H1 (cell line): ENCODE measurements at regions not wholly inside any gene's neighbourhood (a gene's known extent, or its start where the extent isn't known, plus 50 kb on each side); places are given as distances from the start of the nearest gene placed in this dataset.
A peak's percentile ranks its signal among the peaks of the same experiment; 100 is the strongest.

Source experiments
- CTCF ChIA-PET: fragments of 300-600 bp; sonication (Branson Sonifier 250); formaldehyde crosslinking; loops from one replicate; lab custom pipeline; 2021; ENCODE audit not compliant: partially characterized antibody; lab: Charles Lee
- POLR2A ChIA-PET: fragments of 300-600 bp; sonication (Branson Sonifier 250); formaldehyde crosslinking; loops from one replicate; lab custom pipeline; 2021; ENCODE audit warnings: inconsistent platforms; ENCODE audit not compliant: partially characterized antibody; lab: Charles Lee
- DNase-seq, 2 experiments: peaks; one replicate each; pipeline versions ENCODE4 v3.0.0 to v3.0.0-alpha.2; 2010 to 2022; ENCODE audit warnings: low spot score in 2 of 2, low read depth in 1 of 2, mixed read lengths in 1 of 2
- FAIRE-seq: peaks from 2 replicates; lab custom pipeline; 2011; peaks lifted over from hg19 to GRCh38; lab: Jason Lieb, UNC
- H2AFZ ChIP-seq: 2 replicates; pipeline ENCODE4 v1.8.1; 2012; ENCODE audit warnings: low read length, inconsistent platforms
- H2AK5ac ChIP-seq: 2 replicates; pipeline ENCODE4 v1.6.1; 2013; ENCODE audit warnings: low read depth, low read length
- H2BK120ac ChIP-seq: replicated peaks from 2 replicates; pipeline ENCODE3; 2013; ENCODE audit warnings: low read depth, low read length, inconsistent platforms
- H2BK12ac ChIP-seq: 2 replicates; pipeline ENCODE4 v1.6.1; 2013; ENCODE audit warnings: low read depth, low read length
- H2BK15ac ChIP-seq: 2 replicates; pipeline ENCODE4 v1.6.1; 2013; ENCODE audit warnings: low read length
- H2BK20ac ChIP-seq: 2 replicates; pipeline ENCODE4 v1.6.1; 2013; ENCODE audit warnings: low read length
- H2BK5ac ChIP-seq: 2 replicates; pipeline ENCODE4 v1.6.1; 2013; ENCODE audit warnings: low read depth, low read length
- H3K14ac ChIP-seq: 2 replicates; pipeline ENCODE4 v1.6.1; 2013; ENCODE audit warnings: inconsistent platforms; ENCODE audit not compliant: insufficient read length
- H3K18ac ChIP-seq: 2 replicates; pipeline ENCODE4 v1.6.1; 2013; ENCODE audit warnings: low read length; ENCODE audit errors: extremely low read depth
- H3K23ac ChIP-seq: 2 replicates; pipeline ENCODE4 v1.6.1; 2013; ENCODE audit warnings: inconsistent platforms; ENCODE audit not compliant: insufficient read length
- H3K23me2 ChIP-seq: 2 replicates; pipeline ENCODE4 v1.6.1; 2013; ENCODE audit warnings: low read depth, low read length
- H3K27ac ChIP-seq: 2 replicates; pipeline ENCODE4 v1.6.1; 2011; ENCODE audit warnings: low read depth, low read length, inconsistent platforms
- H3K27me3 ChIP-seq, 4 experiments: replicated peaks in 1 of 4; 1 replicate in 1 of 4; 2 replicates in 3 of 4; pipeline versions ENCODE4 v1.6.1 to v1.8.1; 2011 to 2013; ENCODE audit warnings: low read length in 3 of 4, mild to moderate bottlenecking in 3 of 4, inconsistent platforms in 2 of 4, mixed read lengths in 2 of 4, moderate library complexity in 1 of 4; ENCODE audit not compliant: control insufficient read depth in 3 of 4, insufficient read depth in 3 of 4; ENCODE audit errors: extremely low read depth in 1 of 4
- H3K36me3 ChIP-seq, 4 experiments: 2 replicates each; pipeline versions ENCODE4 v1.6.1 to v1.8.1; 2011 to 2013; ENCODE audit warnings: mild to moderate bottlenecking in 4 of 4, low read length in 3 of 4, moderate library complexity in 2 of 4, control low read depth in 1 of 4, inconsistent platforms in 1 of 4; ENCODE audit not compliant: insufficient read depth in 4 of 4, control insufficient read depth in 2 of 4
- H3K4ac ChIP-seq: replicated peaks from 2 replicates; pipeline ENCODE3; 2013; ENCODE audit warnings: low read length, low read depth, mixed read lengths, inconsistent platforms; ENCODE audit not compliant: insufficient read length
- H3K4me1 ChIP-seq, 4 experiments: replicated peaks in 1 of 4; 1 replicate in 1 of 4; 2 replicates in 3 of 4; pipeline versions ENCODE4 v1.6.1 to v1.8.1; 2011 to 2013; ENCODE audit warnings: low read length in 3 of 4, inconsistent platforms in 2 of 4, mixed read lengths in 1 of 4; ENCODE audit not compliant: insufficient read depth in 4 of 4, control insufficient read depth in 3 of 4
- H3K4me2 ChIP-seq, 2 experiments: 2 replicates each; pipeline versions ENCODE4 v1.6.1 to v1.8.1; 2011 to 2013; ENCODE audit warnings: low read depth in 2 of 2, low read length in 2 of 2, control low read depth in 1 of 2, inconsistent platforms in 1 of 2, mild to moderate bottlenecking in 1 of 2; ENCODE audit not compliant: insufficient read depth in 1 of 2
- H3K4me3 ChIP-seq, 4 experiments: fragments of 200-600, 300-600 bp in 1 of 4; sonication (generic), shearing (Covaris generic), sonication (Bioruptor Twin) in 1 of 4; 2 replicates each; pipeline versions ENCODE4 v1.5.1 to v1.8.1; 2011 to 2016; ENCODE audit warnings: low read length in 4 of 4, low read depth in 3 of 4, control low read depth in 2 of 4, inconsistent platforms in 2 of 4, mild to moderate bottlenecking in 2 of 4, mixed read lengths in 1 of 4, moderate library complexity in 1 of 4; ENCODE audit not compliant: insufficient read depth in 2 of 4; ENCODE audit errors: extremely low read depth in 1 of 4
- H3K56ac ChIP-seq: replicated peaks from 2 replicates; pipeline ENCODE3; 2013; ENCODE audit warnings: low read depth, mild to moderate bottlenecking, mixed read lengths, low read length, inconsistent platforms; ENCODE audit not compliant: insufficient read length
- H3K79me1 ChIP-seq: 2 replicates; pipeline ENCODE4 v1.6.1; 2013; ENCODE audit warnings: low read depth, low read length, control low read depth
- H3K79me2 ChIP-seq, 2 experiments: 2 replicates each; pipeline versions ENCODE4 v1.6.1 to v1.8.1; 2012 to 2013; ENCODE audit warnings: low read length in 2 of 2, mild to moderate bottlenecking in 2 of 2, inconsistent platforms in 1 of 2; ENCODE audit not compliant: insufficient read depth in 2 of 2, control insufficient read depth in 1 of 2
- H3K9ac ChIP-seq, 4 experiments: replicated peaks in 1 of 4; 1 replicate in 1 of 4; 2 replicates in 3 of 4; pipeline versions ENCODE4 v1.6.1 to v1.8.1; 2011 to 2013; ENCODE audit warnings: low read depth in 3 of 4, low read length in 3 of 4, control low read depth in 2 of 4, mild to moderate bottlenecking in 2 of 4, moderate library complexity in 2 of 4, inconsistent platforms in 1 of 4; ENCODE audit errors: extremely low read depth in 1 of 4
- H3K9me3 ChIP-seq, 2 experiments: 2 replicates each; pipeline versions ENCODE4 v1.6.1 to v1.8.1; 2012 to 2013; ENCODE audit warnings: mild to moderate bottlenecking in 2 of 2, moderate library complexity in 2 of 2, control low read depth in 1 of 2, inconsistent platforms in 1 of 2, low read depth in 1 of 2, low read length in 1 of 2, mixed read lengths in 1 of 2; ENCODE audit not compliant: insufficient read depth in 2 of 2
- H4K20me1 ChIP-seq, 2 experiments: replicated peaks in 1 of 2; 2 replicates each; pipeline versions ENCODE3 to v1.8.1; 2011 to 2013; ENCODE audit warnings: inconsistent platforms in 2 of 2, low read length in 2 of 2, mild to moderate bottlenecking in 1 of 2; ENCODE audit not compliant: insufficient read depth in 2 of 2, control insufficient read depth in 1 of 2
- H4K5ac ChIP-seq: 2 replicates; pipeline ENCODE4 v1.6.1; 2013; ENCODE audit warnings: low read length, low read depth, mixed read lengths, inconsistent platforms; ENCODE audit not compliant: insufficient read length
- H4K8ac ChIP-seq: 2 replicates; pipeline ENCODE4 v1.8.0; 2013; ENCODE audit warnings: mild to moderate bottlenecking, moderate library complexity, low read length, inconsistent platforms; ENCODE audit not compliant: insufficient read depth; ENCODE audit errors: extremely low read depth
- H4K91ac ChIP-seq: replicated peaks from 2 replicates; pipeline ENCODE3; 2013; ENCODE audit warnings: low read length, mixed read lengths, inconsistent platforms; ENCODE audit not compliant: insufficient read length
- BACH1 ChIP-seq: IDR thresholded peaks from 2 replicates; pipeline ENCODE4 v1.6.1; 2012; ENCODE audit warnings: low read length, improper control_type of control experiment
- BCL11A ChIP-seq, 2 experiments: IDR thresholded peaks; one replicate each; pipeline ENCODE4 v1.6.1; 2011; ENCODE audit warnings: low read depth in 2 of 2, low read length in 2 of 2, mild to moderate bottlenecking in 2 of 2
- CBX5 ChIP-seq: fragments of 300-800, 300-1000 bp; sonication (generic); IDR thresholded peaks from 2 replicates; pipeline ENCODE4 v1.7.1; 2016; ENCODE audit warnings: antibody characterized with exemption, low read length, low read depth
- CBX8 ChIP-seq: fragments of 300-800, 300-1000 bp; sonication (generic); IDR thresholded peaks from 2 replicates; pipeline ENCODE4 v1.7.1; 2016; ENCODE audit warnings: low read depth, low read length, borderline replicate concordance
- CREB1 ChIP-seq: IDR thresholded peaks from 2 replicates; pipeline ENCODE4 v1.6.1; 2012; ENCODE audit warnings: inconsistent platforms
- FOSL1 ChIP-seq: IDR thresholded peaks from 2 replicates; pipeline ENCODE4 v1.6.1; 2011; ENCODE audit warnings: mild to moderate bottlenecking, low read depth, low read length, moderate library complexity; ENCODE audit not compliant: insufficient read depth
- HDAC2 ChIP-seq, 2 experiments: fragments of 300-600 bp in 1 of 2; sonication (generic) in 1 of 2; IDR thresholded peaks; 2 replicates each; pipeline ENCODE4 v1.6.1; 2011 to 2012; ENCODE audit warnings: low read depth in 2 of 2, low read length in 2 of 2, mild to moderate bottlenecking in 2 of 2, moderate library complexity in 2 of 2, borderline replicate concordance in 1 of 2, inconsistent platforms in 1 of 2
- JUND ChIP-seq: IDR thresholded peaks from 2 replicates; pipeline ENCODE4 v1.6.1; 2011; ENCODE audit warnings: mild to moderate bottlenecking, improper control_type of control experiment, low read length
- PHF8 ChIP-seq: fragments of 200-600 bp; sonication (generic); conservative IDR thresholded peaks from 2 replicates; pipeline ENCODE4 v1.7.1; 2012; ENCODE audit warnings: low read depth, mild to moderate bottlenecking, inconsistent platforms, low read length, moderate library complexity
- SIRT6 ChIP-seq: IDR thresholded peaks from one replicate; pipeline ENCODE4 v1.7.1; 2012; ENCODE audit warnings: low read length, inconsistent platforms
- SP2 ChIP-seq: IDR thresholded peaks from 2 replicates; pipeline ENCODE4 v1.6.1; 2012; ENCODE audit warnings: mild to moderate bottlenecking, low read length, inconsistent platforms
- SRF ChIP-seq: IDR thresholded peaks from 2 replicates; pipeline ENCODE4 v1.6.1; 2011; ENCODE audit warnings: mild to moderate bottlenecking, low read depth, low read length, moderate library complexity
- TAF1 ChIP-seq: IDR thresholded peaks from 2 replicates; pipeline ENCODE4 v1.6.1; 2011; ENCODE audit warnings: mild to moderate bottlenecking, low read depth, low read length
- TAF7 ChIP-seq: optimal IDR thresholded peaks from 2 replicates; pipeline ENCODE3; 2011; ENCODE audit warnings: low read depth, mild to moderate bottlenecking, inconsistent platforms, low read length, moderate library complexity, borderline replicate concordance
- ZNF274 ChIP-seq: IDR thresholded peaks from 2 replicates; pipeline ENCODE4 v1.7.0; 2012; ENCODE audit warnings: low read length, borderline replicate concordance; ENCODE audit errors: extremely low read depth
- WGBS, 2 experiments: shearing (Covaris generic) in 1 of 2; methylation state at CpG; one replicate each; pipeline versions ENCODE4 v1.1.6 to v1.1.7; 2013 to 2015; ENCODE audit warnings: low lambda C conversion rate in 2 of 2, mixed read lengths in 2 of 2, inconsistent platforms in 1 of 2, low coverage in 1 of 2, missing lambda C conversion rate in 1 of 2; ENCODE audit not compliant: insufficient replicate concordance in 2 of 2, insufficient coverage in 1 of 2, insufficient read length in 1 of 2; ENCODE audit errors: extremely low coverage in 1 of 2, missing lambda C conversion rate in 1 of 2; 5-methylcytosine and 5-hydroxymethylcytosine counted together

GRCh38 chr13:27355894-27356293, 68.5 kb upstream of the GTF3A start:
- Histone ChIP-seq H3K9ac (no peak overlapping the region), H3K4ac (no peak overlapping the region), H4K91ac (no peak overlapping the region), H3K4me3 (no peak overlapping the region), H3K23me2 (no peaks in the 10 kb centered on the region), H2BK15ac (0 out of 2 replicates have a peak overlapping the region, but pooled peaks have one; percentile 55), H2AK5ac (no peak overlapping the region), H2BK5ac (peak overlapping the region; percentile 39; the same call in 1 of the 2 replicates), H4K20me1 (no peaks in the 10 kb centered on the region), H2BK120ac (no peak overlapping the region), H2BK20ac (0 out of 2 replicates have a peak overlapping the region, but pooled peaks have one; percentile 35), H4K8ac (no peak overlapping the region), H3K23ac (no peak overlapping the region), H3K56ac (no peak overlapping the region), H2BK12ac (no peak overlapping the region), H2AFZ (peak overlapping the region; percentile 74), H3K27ac (no peak overlapping the region), H3K79me2 (no peaks in the 10 kb centered on the region)
- ChIA-PET POLR2A (interaction anchor here (0.6 to 2.1 kb wide), 3 partner anchors 17 to 102 kb away, joined by 3 to 5 read pairs (median 3); partner anchors contain the start of gene RASL11A), CTCF (interaction anchor here (0.6 to 2.9 kb wide), 13 partner anchors 9 to 424 kb away, joined by 3 to 12 read pairs (median 4); no protein-coding TSS in a partner anchor)
- WGBS, 2 experiments: 70% methylated on average over 7 of the region's 7 CpGs; no CpG with 5 or more reads in 1 of the 2 experiments
- TF ChIP-seq CREB1 (no peak), SIRT6 (no peak), BACH1 (no peak), SRF (no peak), PHF8 (no peak), HDAC2 (IDR thresholded peaks at IDR 0.05; ENCODE audit: borderline replicate concordance in 1 of 2, low read depth in 2 of 2, low read length in 2 of 2) (no peak), CBX8 (no peak), FOSL1 (no peak), TAF7 (no peak), CBX5 (no peak), JUND (no peak), SP2 (no peak), TAF1 (no peak), ZNF274 (no peak), BCL11A (IDR thresholded peaks at IDR 0.05; ENCODE audit: low read depth in 2 of 2, low read length in 2 of 2) (no peak)
- TF ChIP-seq, all 59 proteins: peak for 0
- Histone ChIP-seq H4K5ac (no peak overlapping the region), H3K27me3 (no peaks in the 10 kb centered on the region), H3K14ac (no peak overlapping the region), H3K4me2 (peak overlapping the region in 1 of 2 experiments; percentile 21; a peak in 2 of 4 replicates), H3K18ac (no peak overlapping the region; the same call in 1 of the 2 replicates), H3K79me1 (no peaks in the 10 kb centered on the region), H3K9me3 (no peaks in the 10 kb centered on the region), H3K36me3 (no peaks in the 10 kb centered on the region), H3K4me1 (peaks cover 2 to 11% (median 8%) of the 10 kb centered on the region in 4 experiments; a peak in 6 of 7 replicates)
- FAIRE-seq (peak; percentile 32), DNase-seq (no peak)
